ENCODE measurements at regions not wholly inside any gene's neighbourhood (a gene's known extent, or its start where the extent isn't known, plus 50 kb on each side); places are given as distances from the start of the nearest gene placed in this dataset.

DNA sequence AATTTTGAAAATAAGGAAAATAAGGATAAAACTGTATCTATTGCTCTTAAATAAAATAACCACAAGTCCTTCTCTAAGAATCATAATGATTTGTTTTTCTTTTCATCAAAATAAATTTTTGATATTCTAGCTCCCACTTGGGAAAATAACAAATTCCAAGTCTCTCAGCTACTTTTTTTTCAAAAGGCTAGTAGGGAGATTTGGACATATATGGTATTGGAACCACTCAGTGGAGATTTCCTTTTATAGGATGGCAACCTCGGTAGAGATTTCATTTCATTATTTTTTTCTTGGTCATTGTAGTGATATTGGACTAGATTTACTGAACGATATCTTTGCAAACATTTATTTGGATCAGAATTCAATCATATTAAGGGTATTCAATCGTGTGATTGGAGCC, 69.5 kb upstream of the PRKG1 start:
- H3K27me3 ChIP-seq, result no peaks in the 10 kb centered on the region
- no peaks in the 10 kb centered on the region for H3K9me3 ChIP-seq
- 64 to 77% (median 68%) methylated on average over 3 of the region's 3 CpGs for WGBS, 5 donors
- TF ChIP-seq POLR2A (IDR thresholded peaks at IDR 0.05), result no peak
- TF ChIP-seq EP300 (IDR thresholded peaks at IDR 0.05), result no peak
- TF ChIP-seq POLR2AphosphoS5 (IDR thresholded peaks at IDR 0.05), result no peak
- TF ChIP-seq, protein P1, sequence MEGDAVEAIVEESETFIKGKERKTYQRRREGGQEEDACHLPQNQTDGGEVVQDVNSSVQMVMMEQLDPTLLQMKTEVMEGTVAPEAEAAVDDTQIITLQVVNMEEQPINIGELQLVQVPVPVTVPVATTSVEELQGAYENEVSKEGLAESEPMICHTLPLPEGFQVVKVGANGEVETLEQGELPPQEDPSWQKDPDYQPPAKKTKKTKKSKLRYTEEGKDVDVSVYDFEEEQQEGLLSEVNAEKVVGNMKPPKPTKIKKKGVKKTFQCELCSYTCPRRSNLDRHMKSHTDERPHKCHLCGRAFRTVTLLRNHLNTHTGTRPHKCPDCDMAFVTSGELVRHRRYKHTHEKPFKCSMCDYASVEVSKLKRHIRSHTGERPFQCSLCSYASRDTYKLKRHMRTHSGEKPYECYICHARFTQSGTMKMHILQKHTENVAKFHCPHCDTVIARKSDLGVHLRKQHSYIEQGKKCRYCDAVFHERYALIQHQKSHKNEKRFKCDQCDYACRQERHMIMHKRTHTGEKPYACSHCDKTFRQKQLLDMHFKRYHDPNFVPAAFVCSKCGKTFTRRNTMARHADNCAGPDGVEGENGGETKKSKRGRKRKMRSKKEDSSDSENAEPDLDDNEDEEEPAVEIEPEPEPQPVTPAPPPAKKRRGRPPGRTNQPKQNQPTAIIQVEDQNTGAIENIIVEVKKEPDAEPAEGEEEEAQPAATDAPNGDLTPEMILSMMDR (IDR thresholded peaks at IDR 0.05), result no peak
- no peaks in the 10 kb centered on the region for H3K36me3 ChIP-seq
- peaks cover 0 to 8% (median 0%) of the 10 kb centered on the region in 4 donors for H3K4me1 ChIP-seq
- no peak overlapping the region for H3K27ac ChIP-seq
- DNase-seq, result no peak
- no peak overlapping the region for H3K4me3 ChIP-seq
- intact Hi-C loops (cut with DNase I; ENCODE audit: low total_unique reads), result loop anchor here (10.0 kb wide), 1 partner anchor 1210 kb away; no protein-coding TSS in a partner anchor

DNA sequence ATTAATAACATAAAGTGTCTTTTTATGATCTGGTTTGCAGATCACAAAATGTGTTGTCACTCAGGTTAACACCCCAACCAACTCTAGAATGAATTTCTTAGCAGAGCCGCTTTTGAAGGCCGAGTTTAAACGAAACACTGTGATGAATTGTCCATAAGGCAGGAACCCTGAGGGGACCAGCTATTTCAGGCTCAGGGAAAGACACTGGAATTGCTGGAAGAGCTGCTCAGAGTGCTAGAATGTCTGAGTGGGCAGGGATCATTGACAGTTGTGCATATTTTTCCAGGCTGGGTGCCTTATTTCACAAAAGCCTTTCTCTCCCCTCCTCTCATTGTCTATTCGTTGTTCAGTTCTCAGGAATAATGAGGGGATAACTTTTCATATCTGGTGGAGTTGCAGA, 68.7 kb upstream of the PRKG1 start:
- Histone ChIP-seq H3K9me3 (no peaks in the 10 kb centered on the region), H3K4me1 (peaks cover 0 to 5% (median 0%) of the 10 kb centered on the region in 4 donors), H3K4me3 (no peak overlapping the region), H3K36me3 (no peaks in the 10 kb centered on the region), H3K27me3 (no peaks in the 10 kb centered on the region), H3K27ac (no peak overlapping the region)
- WGBS, 5 donors, result 74 to 82% (median 78%) methylated on average over 4 of the region's 4 CpGs
- DNase-seq, result no peak
- TF ChIP-seq EP300 (IDR thresholded peaks at IDR 0.05), result no peak
- intact Hi-C loops (cut with DNase I; ENCODE audit: low total_unique reads), result loop anchor here (10.0 kb wide), 1 partner anchor 1209 kb away; no protein-coding TSS in a partner anchor

DNA sequence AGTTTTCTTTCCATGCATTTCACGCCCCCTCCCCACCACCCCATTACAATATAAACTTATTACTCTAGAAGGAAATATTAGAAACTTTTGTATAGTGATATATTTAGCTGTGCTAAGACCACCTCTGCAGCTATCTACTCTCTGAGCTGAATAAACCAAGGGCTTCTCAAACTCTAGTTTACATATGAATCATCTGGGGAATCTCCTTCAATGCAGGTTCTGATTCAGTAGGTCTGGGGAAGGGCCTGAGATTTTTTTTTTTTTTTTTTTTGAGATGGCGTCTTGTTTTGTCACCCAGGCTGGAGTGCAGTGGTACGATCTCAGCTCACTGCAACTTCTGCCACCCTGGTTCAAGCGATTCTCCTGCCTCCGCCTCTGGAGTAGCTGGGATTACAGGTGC, 67.6 kb upstream of the PRKG1 start:
- Histone ChIP-seq H3K27me3 (no peaks in the 10 kb centered on the region), H3K9me3 (no peaks in the 10 kb centered on the region), H3K36me3 (no peaks in the 10 kb centered on the region), H3K4me1 (peaks cover 0 to 2% (median 0%) of the 10 kb centered on the region in 4 donors), H3K27ac (no peak overlapping the region), H3K4me3 (no peak overlapping the region)
- TF ChIP-seq EP300 (IDR thresholded peaks at IDR 0.05) (no peak), POLR2AphosphoS5 (IDR thresholded peaks at IDR 0.05) (no peak), POLR2A (IDR thresholded peaks at IDR 0.05) (no peak)
- TF ChIP-seq, protein P1 (IDR thresholded peaks at IDR 0.05), result no peak
- intact Hi-C loops (cut with DNase I; ENCODE audit: low total_unique reads), result loop anchor here (10.0 kb wide), 1 partner anchor 1208 kb away; no protein-coding TSS in a partner anchor
- 86 to 90% (median 89%) methylated on average over 5 of the region's 5 CpGs for WGBS, 5 donors
- no peak for DNase-seq

DNA sequence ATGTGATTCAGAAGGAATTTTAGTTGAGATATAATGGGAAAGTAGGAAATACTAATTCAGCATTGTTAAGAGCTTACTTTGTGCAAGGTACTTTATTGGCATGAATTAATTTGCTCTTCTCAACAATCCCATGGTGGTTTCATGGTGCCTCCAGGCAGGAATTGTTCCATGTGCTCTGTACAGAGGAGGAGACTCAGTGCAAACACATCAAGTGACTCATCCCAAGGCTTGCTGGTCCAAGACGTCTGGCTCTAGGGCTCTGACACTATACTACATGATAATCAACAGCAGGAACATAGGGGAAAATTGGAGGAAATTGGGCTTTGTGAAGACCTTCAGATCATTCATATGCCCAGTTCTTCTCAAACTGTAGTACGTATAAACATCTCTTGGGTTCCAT, 66.5 kb upstream of the PRKG1 start:
- no peak for DNase-seq
- no peaks in the 10 kb centered on the region for H3K27me3 ChIP-seq
- TF ChIP-seq POLR2A (IDR thresholded peaks at IDR 0.05) (no peak), POLR2AphosphoS5 (IDR thresholded peaks at IDR 0.05) (no peak), EP300 (IDR thresholded peaks at IDR 0.05) (no peak)
- TF ChIP-seq, protein P1 (IDR thresholded peaks at IDR 0.05), result no peak
- H3K9me3 ChIP-seq, result no peaks in the 10 kb centered on the region
- H3K4me3 ChIP-seq, result no peak overlapping the region
- no peaks in the 10 kb centered on the region for H3K4me1 ChIP-seq
- WGBS, 5 donors, result 74 to 84% (median 79%) methylated on average over 2 of the region's 2 CpGs
- intact Hi-C loops (cut with DNase I; ENCODE audit: low total_unique reads), result loop anchor here (10.0 kb wide), 1 partner anchor 1207 kb away; no protein-coding TSS in a partner anchor
- H3K36me3 ChIP-seq, result no peaks in the 10 kb centered on the region
- no peak overlapping the region for H3K27ac ChIP-seq

DNA sequence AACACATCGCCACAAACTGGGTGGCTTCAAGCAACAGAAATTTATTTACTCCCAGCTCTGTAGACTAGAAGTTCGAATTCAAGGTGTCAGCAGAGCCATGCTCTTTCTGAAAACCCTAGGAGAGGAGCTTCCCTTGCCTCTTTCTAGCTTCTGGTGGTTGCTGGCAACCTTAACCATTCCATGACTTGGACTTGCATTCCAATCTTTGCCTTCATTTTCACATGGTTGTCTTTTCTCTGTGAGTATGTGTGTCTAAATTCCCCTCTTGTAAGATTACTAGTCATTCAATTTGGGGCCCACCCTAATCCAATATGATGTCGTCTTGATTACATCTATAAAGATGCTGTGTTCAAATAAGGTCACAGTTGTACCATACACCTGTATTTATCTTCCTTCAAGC, 65.9 kb upstream of the PRKG1 start:
- DNase-seq, result no peak
- Histone ChIP-seq H3K4me3 (no peak overlapping the region), H3K27me3 (no peaks in the 10 kb centered on the region), H3K36me3 (no peaks in the 10 kb centered on the region), H3K27ac (no peak overlapping the region), H3K4me1 (no peaks in the 10 kb centered on the region), H3K9me3 (no peaks in the 10 kb centered on the region)
- TF ChIP-seq POLR2AphosphoS5 (IDR thresholded peaks at IDR 0.05) (no peak), POLR2A (IDR thresholded peaks at IDR 0.05) (no peak), EP300 (IDR thresholded peaks at IDR 0.05) (no peak)
- TF ChIP-seq, protein P1 (IDR thresholded peaks at IDR 0.05), result no peak
- intact Hi-C loops (cut with DNase I; ENCODE audit: low total_unique reads), result loop anchor here (10.0 kb wide), 1 partner anchor 1206 kb away; no protein-coding TSS in a partner anchor
- WGBS, 5 donors, result 67 to 86% (median 73%) methylated on average over 3 of the region's 3 CpGs

Measured in stomach (tissue), 8 donors.